IMR-90 (cell line): ENCODE measurements at regions not wholly inside any gene's neighbourhood (a gene's known extent, or its start where the extent isn't known, plus 50 kb on each side); places are given as distances from the start of the nearest gene placed in this dataset.

ENCODE experiments used
- BHLHE40 ChIP-seq: fragments of 150-350 bp; IDR thresholded peaks from 2 replicates; pipeline ENCODE4 v1.6.1; 2016; ENCODE audit warnings: mild to moderate bottlenecking, low read depth, low read length
- CEBPB ChIP-seq: IDR thresholded peaks from 2 replicates; pipeline ENCODE4 v1.6.1; 2012; ENCODE audit warnings: low read depth, low read length, improper control_type of control experiment
- CHD1 ChIP-seq: IDR thresholded peaks from 2 replicates; pipeline ENCODE4 v1.6.1; 2012; ENCODE audit warnings: low read depth, low read length, improper control_type of control experiment
- CTCF ChIP-seq: conservative IDR thresholded peaks from 2 replicates; pipeline ENCODE4 v1.5.1; 2012; ENCODE audit warnings: mild to moderate bottlenecking, low read depth, low read length, improper control_type of control experiment
- ELK1 ChIP-seq: fragments of 150-350 bp; IDR thresholded peaks from 2 replicates; pipeline ENCODE4 v1.6.1; 2016; ENCODE audit warnings: low read depth, mild to moderate bottlenecking, low read length, moderate library complexity, borderline replicate concordance
- FOS ChIP-seq: fragments of 150-350 bp; IDR thresholded peaks from 2 replicates; pipeline ENCODE4 v1.6.1; 2016; ENCODE audit warnings: low read depth, low read length
- MAFK ChIP-seq: IDR thresholded peaks from 2 replicates; pipeline ENCODE4 v1.6.1; 2012; ENCODE audit warnings: low read depth, low read length, improper control_type of control experiment
- MAZ ChIP-seq: IDR thresholded peaks from 2 replicates; pipeline ENCODE4 v1.6.1; 2012; ENCODE audit warnings: low read depth, mild to moderate bottlenecking, low read length, improper control_type of control experiment, moderate library complexity, borderline replicate concordance
- POLR2A ChIP-seq: IDR thresholded peaks from 2 replicates; pipeline ENCODE4 v1.6.1; 2012; ENCODE audit warnings: mild to moderate bottlenecking, low read depth, low read length
- RAD21 ChIP-seq: IDR thresholded peaks from 2 replicates; pipeline ENCODE4 v1.6.1; 2012; ENCODE audit warnings: low read length, improper control_type of control experiment
- RCOR1 ChIP-seq: IDR thresholded peaks from 2 replicates; pipeline ENCODE4 v1.6.1; 2012; ENCODE audit warnings: mild to moderate bottlenecking, low read length, improper control_type of control experiment; ENCODE audit not compliant: insufficient replicate concordance
- RFX5 ChIP-seq: IDR thresholded peaks from 2 replicates; pipeline ENCODE4 v1.8.0; 2012; ENCODE audit warnings: low read depth, mild to moderate bottlenecking, low read length, moderate library complexity
- SMC3 ChIP-seq: fragments of 150-350 bp; IDR thresholded peaks from 2 replicates; pipeline ENCODE4 v1.6.1; 2016; ENCODE audit warnings: low read depth, mild to moderate bottlenecking, antibody characterized with exemption, low read length, moderate library complexity
- USF2 ChIP-seq: fragments of 150-350 bp; IDR thresholded peaks from 2 replicates; pipeline ENCODE4 v1.6.1; 2017; ENCODE audit warnings: mild to moderate bottlenecking, antibody characterized with exemption, low read length, low read depth

- TF ChIP-seq POLR2A (no peak), SMC3 (no peak), CTCF (no peak), CEBPB (no peak), USF2 (no peak), RAD21 (no peak), MAZ (no peak), FOS (no peak), RFX5 (no peak), ELK1 (no peak), CHD1 (no peak), RCOR1 (no peak), BHLHE40 (no peak), MAFK (no peak)
Observed at GRCh38 chr12:68560851-68561422, 49.8 kb upstream of the RAP1B start.
